ENCODE measurements at regions not wholly inside any gene's neighbourhood (a gene's known extent, or its start where the extent isn't known, plus 50 kb on each side); places are given as distances from the start of the nearest gene placed in this dataset.

- intact Hi-C loops (cut with micrococcal nuclease): loop anchor here (1.0 to 2.0 kb wide), 5 partner anchors 56 to 578 kb away; no protein-coding TSS in a partner anchor
- H2AFZ ChIP-seq (ENCODE audit: low read depth, low read length): peak overlapping the region; percentile 74
Measured at GRCh38 chr11:129695571-129696308, 119.9 kb upstream of the TMEM45B start.

More at GRCh38 chr11:129695571-129696308, 119.9 kb upstream of the TMEM45B start:
- H4K20me1 ChIP-seq (replicated peaks; ENCODE audit: control insufficient read depth, extremely low read depth, insufficient read depth, low read length): no peaks in the 10 kb centered on the region
- no TSS peak for BruUV-seq (replicated peaks)
- H3K4me2 ChIP-seq (ENCODE audit: insufficient read depth, low read length): peak overlapping the region; percentile 44
- no peak overlapping the region for H3K9ac ChIP-seq (replicated peaks; ENCODE audit: extremely low read depth, insufficient read depth, low read length)
- POLR2A ChIA-PET: no interaction called here
- CTCF ChIA-PET: interaction anchor here (0.6 to 2.5 kb wide), 18 partner anchors 14 to 811 kb away, joined by 3 to 48 read pairs (median 4); partner anchors contain the start of gene BARX2
- H3K27me3 ChIP-seq (ENCODE audit: control insufficient read depth in 2 of 2, insufficient read depth in 2 of 2, low read length in 2 of 2): no peaks in the 10 kb centered on the region
- no peak for TF ChIP-seq EZH2 (IDR thresholded peaks at IDR 0.05; ENCODE audit: borderline replicate concordance, low read depth, low read length, severe bottlenecking)
- TF ChIP-seq MAX (IDR thresholded peaks at IDR 0.05; ENCODE audit: insufficient read depth, insufficient read length): no peak
- no peak for TF ChIP-seq POLR2A (IDR thresholded peaks at IDR 0.05; ENCODE audit: low read depth, low read length)
- TF ChIP-seq CTCF (IDR thresholded peaks at IDR 0.05; ENCODE audit: extremely low read depth in 1 of 2, insufficient read depth in 1 of 2, low read depth in 1 of 2, low read length in 2 of 2): peak; percentile 57 to 82
- no peaks in the 10 kb centered on the region for H3K9me3 ChIP-seq (replicated peaks; ENCODE audit: control insufficient read depth, insufficient read depth, low read length)
- no peak overlapping the region for H3K27ac ChIP-seq (ENCODE audit: insufficient read depth, low read depth, low read length)
- no peaks in the 10 kb centered on the region for H3K9me1 ChIP-seq (replicated peaks; ENCODE audit: control insufficient read depth, extremely low read depth, insufficient read depth, low read length)
- peak; percentile 28 for DNase-seq (ENCODE audit: low read depth, low spot score)
- peaks cover 8% of the 10 kb centered on the region for H3K4me1 ChIP-seq (ENCODE audit: control insufficient read depth, extremely low read depth, insufficient read depth, low read length)
- dilution Hi-C loops (cut with MboI; ENCODE audit: extremely low pct_ligation_motif_present, low sequenced_read_pairs): no loop called here
- no peaks in the 10 kb centered on the region for H3K36me3 ChIP-seq (ENCODE audit: control insufficient read depth in 2 of 2, extremely low read depth in 1 of 2, insufficient read depth in 2 of 2, low read length in 2 of 2)
- FAIRE-seq: peak; percentile 78
- peak overlapping the region in 1 of 3 experiments; percentile 15 for H3K4me3 ChIP-seq (replicated peaks in 1 of 3; ENCODE audit: insufficient read depth in 1 of 3, low read depth in 1 of 3, low read length in 3 of 3)
- H3K79me2 ChIP-seq (ENCODE audit: control insufficient read depth, insufficient read depth, low read length): no peaks in the 10 kb centered on the region

Measured in endothelial cell of umbilical vein (primary cell).